ENCODE measurements at regions not wholly inside any gene's neighbourhood (a gene's known extent, or its start where the extent isn't known, plus 50 kb on each side); places are given as distances from the start of the nearest gene placed in this dataset.
"Not testable (repeated sequence)": the region's sequence is repeated elsewhere in the genome, so short reads cannot be mapped to it uniquely, and the experiment has no call there.

DNA sequence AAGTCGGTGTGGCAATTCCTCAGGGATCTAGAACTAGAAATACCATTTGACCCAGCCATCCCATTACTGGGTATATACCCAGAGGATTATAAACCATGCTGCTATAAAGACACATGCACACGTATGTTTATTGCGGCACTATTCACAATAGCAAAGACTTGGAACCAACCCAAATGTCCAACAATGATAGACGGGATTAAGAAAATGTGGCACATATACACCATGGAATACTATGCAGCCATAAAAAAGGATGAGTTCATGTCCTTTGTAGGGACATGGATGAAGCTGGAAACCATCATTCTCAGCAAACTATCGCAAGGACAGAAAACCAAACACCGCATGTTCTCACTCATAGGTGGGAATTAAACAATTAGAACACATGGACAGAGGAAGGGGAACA is 80.6 kb upstream of the ST3GAL5 start:
- H3K4me3 ChIP-seq (ENCODE audit: low read depth, low read length); DNase-seq (ENCODE audit: low read depth): not testable (repeated sequence)

- not testable (repeated sequence) for H3K4me3 ChIP-seq (ENCODE audit: low read depth, low read length); DNase-seq (ENCODE audit: low read depth)
These were observed 77.0 kb upstream of the ST3GAL5 start for GRCh38 chr2:85965770-85966169.

- H3K4me3 ChIP-seq (ENCODE audit: low read depth, low read length); DNase-seq (ENCODE audit: low read depth): not testable (repeated sequence)
These were observed 75.1 kb upstream of the ST3GAL5 start for GRCh38 chr2:85963747-85964418.

DNA sequence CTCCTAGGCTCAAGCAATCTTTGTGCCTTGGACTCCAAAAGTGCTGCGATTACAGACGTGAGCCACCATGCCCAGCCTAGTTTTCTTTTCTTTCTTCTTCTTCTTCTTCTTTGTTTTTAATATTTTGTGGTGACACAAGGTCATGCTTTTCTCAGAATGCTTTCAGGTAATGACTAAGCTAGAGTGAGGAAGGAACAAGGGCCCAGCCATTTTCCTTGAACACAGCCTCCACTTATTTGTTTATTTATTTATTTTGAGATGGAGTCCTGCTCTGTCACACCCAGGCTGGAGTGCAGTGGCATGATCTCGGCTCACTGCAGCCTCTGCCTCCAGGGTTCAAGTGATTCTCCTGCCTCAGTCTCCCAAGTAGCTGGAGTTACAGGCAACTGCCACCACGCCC is 74.3 kb upstream of the ST3GAL5 start:
- no peak for DNase-seq (ENCODE audit: low read depth)
- TF ChIP-seq, protein P1, sequence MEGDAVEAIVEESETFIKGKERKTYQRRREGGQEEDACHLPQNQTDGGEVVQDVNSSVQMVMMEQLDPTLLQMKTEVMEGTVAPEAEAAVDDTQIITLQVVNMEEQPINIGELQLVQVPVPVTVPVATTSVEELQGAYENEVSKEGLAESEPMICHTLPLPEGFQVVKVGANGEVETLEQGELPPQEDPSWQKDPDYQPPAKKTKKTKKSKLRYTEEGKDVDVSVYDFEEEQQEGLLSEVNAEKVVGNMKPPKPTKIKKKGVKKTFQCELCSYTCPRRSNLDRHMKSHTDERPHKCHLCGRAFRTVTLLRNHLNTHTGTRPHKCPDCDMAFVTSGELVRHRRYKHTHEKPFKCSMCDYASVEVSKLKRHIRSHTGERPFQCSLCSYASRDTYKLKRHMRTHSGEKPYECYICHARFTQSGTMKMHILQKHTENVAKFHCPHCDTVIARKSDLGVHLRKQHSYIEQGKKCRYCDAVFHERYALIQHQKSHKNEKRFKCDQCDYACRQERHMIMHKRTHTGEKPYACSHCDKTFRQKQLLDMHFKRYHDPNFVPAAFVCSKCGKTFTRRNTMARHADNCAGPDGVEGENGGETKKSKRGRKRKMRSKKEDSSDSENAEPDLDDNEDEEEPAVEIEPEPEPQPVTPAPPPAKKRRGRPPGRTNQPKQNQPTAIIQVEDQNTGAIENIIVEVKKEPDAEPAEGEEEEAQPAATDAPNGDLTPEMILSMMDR (conservative IDR thresholded peaks at IDR 0.05; ENCODE audit: low read depth, low read length), result no peak
- H3K4me3 ChIP-seq (ENCODE audit: low read depth, low read length), result no peak overlapping the region

DNA sequence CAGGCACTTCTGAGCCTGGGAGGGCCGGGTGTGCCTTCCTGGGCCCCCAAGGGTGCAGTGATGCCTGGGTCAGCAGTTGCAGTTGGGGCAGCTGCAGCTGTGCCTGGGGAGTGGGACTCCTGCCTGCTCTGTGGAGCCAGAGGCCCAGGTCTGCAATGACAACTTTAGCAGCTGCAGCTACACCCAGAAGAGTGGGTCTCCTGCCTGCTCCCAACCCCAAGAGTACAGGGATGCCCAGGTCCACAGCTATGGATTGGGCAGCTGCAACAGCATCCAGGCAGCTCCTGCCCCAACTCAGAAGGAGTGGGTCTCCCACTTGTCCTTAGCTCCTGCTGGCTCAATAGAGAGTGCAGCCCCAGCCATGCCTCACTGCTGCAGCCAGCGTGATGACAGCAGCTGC is 73.0 kb upstream of the ST3GAL5 start:
- no peak for DNase-seq (ENCODE audit: low read depth)
- no peak overlapping the region for H3K4me3 ChIP-seq (ENCODE audit: low read depth, low read length)
- TF ChIP-seq, protein P1 (conservative IDR thresholded peaks at IDR 0.05; ENCODE audit: low read depth, low read length), result no peak

- TF ChIP-seq, protein P1 (conservative IDR thresholded peaks at IDR 0.05; ENCODE audit: low read depth, low read length), result no peak
- no peak for DNase-seq (ENCODE audit: low read depth)
- H3K4me3 ChIP-seq (ENCODE audit: low read depth, low read length), result no peak overlapping the region
These were observed 72.3 kb upstream of the ST3GAL5 start for GRCh38 chr2:85961053-85961452.

GRCh38 chr2:85959826-85960225 is 71.0 kb upstream of the ST3GAL5 start:
- TF ChIP-seq, protein P1 (conservative IDR thresholded peaks at IDR 0.05; ENCODE audit: low read depth, low read length), result no peak
- DNase-seq (ENCODE audit: low read depth), result no peak
- no peak overlapping the region for H3K4me3 ChIP-seq (ENCODE audit: low read depth, low read length)

DNA sequence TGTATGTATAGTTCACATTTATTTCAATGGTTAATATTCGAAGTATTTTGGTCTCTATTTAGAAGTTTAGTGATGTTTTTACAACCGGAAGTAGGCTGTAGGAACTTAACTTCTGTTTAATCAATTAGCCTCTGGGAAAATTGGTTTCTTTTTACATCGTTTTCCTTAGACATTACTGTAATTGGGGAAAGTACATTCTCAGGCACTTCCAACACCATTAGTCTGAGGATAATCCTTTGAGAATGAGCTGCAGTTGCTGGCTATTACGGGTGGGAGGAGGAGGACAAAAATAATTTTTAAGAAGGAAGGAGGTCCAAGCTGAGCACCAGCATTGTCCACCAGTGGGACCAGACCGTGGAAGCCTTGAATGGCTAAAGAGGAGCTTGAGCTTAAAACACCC is 70.4 kb upstream of the ST3GAL5 start:
- no peak overlapping the region for H3K4me3 ChIP-seq (ENCODE audit: low read depth, low read length)
- TF ChIP-seq, protein P1 (conservative IDR thresholded peaks at IDR 0.05; ENCODE audit: low read depth, low read length), result no peak
- DNase-seq (ENCODE audit: low read depth), result no peak

DNA sequence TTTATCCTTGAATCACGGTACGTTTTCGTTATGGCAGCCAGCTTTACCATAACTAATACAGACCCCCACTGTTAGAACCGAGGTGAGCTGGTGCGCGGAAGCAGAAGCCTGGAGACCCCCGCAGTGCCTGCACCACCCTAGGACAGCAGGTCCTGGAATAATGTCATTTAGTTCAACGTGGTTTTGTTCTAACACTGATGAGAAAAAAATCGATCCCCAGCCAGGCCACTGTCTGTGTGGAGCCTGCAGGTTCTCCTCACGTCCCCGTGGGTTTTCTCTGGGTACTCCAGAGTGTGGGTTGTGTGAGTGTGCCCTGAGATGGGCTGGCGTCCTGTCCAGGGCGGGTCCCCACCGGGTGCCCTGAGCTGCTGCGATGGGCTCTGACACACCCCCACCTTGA is 69.9 kb upstream of the ST3GAL5 start:
- DNase-seq (ENCODE audit: low read depth), result no peak
- TF ChIP-seq, protein P1 (conservative IDR thresholded peaks at IDR 0.05; ENCODE audit: low read depth, low read length), result no peak
- H3K4me3 ChIP-seq (ENCODE audit: low read depth, low read length), result no peak overlapping the region
